NCI-H446 treated with DMSO at 0.1 percent for 48 hours (cell line): ENCODE measurements at regions not wholly inside any gene's neighbourhood (a gene's known extent, or its start where the extent isn't known, plus 50 kb on each side); places are given as distances from the start of the nearest gene placed in this dataset.

Source experiments
- DNase-seq: peaks from one replicate; lab custom pipeline; 2025; lab: John Stamatoyannopoulos, UW

DNA sequence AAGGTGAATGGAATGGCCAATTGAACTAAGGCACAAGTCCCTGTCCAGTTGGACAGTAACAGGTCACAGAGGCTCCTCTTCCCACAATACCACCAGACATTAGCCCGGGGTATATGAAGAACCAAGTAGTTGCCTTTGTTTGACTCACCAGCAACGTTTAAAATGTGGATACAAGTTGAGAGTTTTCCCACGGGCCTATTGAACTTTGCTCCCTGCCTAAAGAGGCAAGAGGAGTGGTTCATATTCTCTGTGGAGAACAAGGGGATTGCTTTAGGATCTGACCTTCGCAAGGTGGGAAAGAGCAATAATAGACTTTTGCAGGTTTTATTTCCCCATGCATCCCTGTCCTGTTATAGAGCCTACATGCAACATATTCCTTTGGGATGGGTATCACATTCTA lies 177.2 kb downstream of the POU4F1 start:
- no peak for DNase-seq

DNA sequence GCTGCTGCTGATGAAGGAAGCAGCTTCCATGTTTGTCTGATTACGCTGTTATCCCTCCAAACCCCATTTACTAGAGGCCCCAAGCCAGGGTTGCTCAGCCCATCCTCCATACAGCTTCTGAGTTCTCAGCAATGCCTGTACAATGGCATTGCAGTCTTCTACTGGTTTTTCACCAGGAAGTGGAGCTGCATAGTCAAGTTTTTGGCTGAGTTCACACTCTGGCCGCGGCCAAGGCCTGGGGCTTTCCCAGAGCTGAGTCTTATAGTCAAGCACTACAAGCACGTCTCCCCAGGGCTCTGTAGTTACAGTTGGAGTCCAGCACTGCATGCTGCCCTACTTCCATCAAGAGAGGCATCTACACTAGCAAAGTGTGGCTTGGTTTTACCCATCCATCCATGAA lies 182.5 kb downstream of the POU4F1 start:
- no peak for DNase-seq

DNA sequence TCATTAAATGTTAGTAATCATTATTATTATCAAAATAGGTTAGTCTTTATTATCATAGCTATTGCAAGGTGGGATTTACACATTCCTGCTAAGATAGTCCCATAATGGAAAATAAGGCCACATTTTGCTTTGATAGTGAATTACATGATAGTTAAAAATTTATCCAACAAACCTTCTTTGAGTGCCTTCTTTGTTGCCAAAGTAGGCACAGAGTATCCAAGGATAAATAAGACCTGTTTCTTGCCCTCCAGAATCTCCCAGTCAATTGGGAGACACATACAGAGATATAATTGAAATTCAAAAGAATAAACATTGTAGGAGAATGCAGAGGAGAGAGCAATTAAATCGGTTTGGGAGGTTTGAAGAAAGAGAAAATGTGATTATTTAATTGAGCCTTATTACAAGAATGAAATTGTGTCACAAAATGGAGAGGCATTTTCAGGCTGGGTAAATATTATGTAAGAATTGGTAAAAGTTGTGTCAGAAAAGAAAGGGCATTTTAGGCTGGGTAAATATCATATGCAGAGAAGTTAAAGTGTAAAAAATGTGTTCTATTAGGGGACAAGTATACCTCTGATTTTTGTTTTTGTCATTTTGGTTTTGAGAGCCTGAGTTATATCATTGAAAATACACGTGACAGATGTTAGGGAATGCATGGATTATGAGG lies 189.3 kb downstream of the POU4F1 start:
- no peak for DNase-seq

DNA sequence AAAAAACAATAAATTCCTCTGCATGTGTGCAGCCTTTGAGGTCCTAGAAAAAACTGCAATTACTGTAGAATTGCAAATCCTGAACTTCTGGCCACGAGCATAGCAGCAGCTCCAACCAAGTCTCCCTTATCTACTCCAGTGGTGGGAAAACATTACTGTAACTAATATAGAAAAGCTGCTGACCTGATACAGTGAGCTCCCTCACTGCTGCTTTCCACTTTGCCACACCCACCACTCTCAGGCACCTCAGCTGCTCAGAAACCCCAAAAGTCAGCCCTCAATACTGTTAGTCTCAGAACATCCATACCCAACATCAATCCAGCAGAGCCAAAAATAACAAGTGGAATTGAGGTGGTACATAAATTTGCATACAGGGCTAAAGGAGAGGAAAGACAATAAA lies 192.5 kb downstream of the POU4F1 start:
- no peak for DNase-seq

DNA sequence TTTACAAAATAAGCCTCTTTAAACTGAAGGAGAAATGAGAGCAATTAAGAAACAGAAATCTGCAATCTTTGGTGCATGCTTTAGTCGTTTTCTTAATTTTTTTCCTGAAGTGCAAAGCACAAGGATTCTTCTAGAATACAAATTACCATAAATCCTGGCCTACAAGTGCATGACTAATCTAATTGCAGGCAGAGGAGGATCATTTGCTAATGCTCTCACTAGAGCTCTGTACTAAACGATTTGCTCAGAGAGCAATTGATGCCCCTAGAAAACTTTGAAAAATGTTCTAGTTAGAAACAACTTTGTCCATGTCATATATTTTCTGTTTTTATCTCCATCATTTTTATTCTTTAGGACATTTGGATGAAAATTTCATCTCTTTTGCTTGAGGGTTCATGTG lies 193.2 kb downstream of the POU4F1 start:
- DNase-seq: no peak

DNA sequence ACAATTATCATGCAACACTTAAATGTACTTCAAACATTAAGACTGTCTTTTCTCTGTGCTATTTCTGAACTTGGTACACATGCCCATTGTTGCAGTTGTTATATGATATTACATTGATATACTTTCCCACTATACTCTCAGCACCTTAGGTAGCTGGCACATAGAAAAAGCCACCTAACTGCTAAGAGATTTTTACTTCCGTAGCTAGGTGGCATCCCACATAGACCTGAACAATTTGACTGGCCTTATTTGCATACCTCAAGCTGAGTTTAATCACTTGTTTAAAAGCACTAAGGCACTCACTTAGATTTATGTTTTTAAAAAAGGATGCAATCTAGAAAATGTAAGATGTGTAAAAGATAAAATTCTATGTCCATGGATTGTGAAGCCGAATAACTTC lies 194.2 kb downstream of the POU4F1 start:
- DNase-seq: no peak

DNA sequence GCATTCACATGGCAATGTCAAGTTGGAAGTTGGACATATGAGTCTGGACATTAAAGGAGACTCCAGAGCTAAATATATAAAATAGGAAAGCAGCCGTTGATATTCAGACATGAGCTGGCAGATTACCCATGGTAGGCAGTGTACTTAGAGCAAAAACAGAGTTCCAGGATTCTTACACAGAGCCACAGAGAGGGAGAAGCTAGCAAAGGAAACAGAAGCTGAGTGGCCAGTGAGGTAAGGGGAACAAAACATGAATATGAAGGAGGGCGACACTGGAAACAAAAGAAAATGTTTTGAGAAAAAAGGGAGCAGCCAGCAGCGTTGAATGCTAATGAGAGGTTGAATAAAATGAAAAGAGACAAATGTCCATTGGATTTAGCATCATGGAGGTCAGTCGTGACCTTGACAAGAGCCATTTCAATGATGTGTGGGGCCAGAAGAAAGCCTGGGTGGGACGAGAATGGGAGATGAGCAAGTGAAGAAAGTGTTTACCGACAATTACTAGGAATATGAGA lies 198.4 kb downstream of the POU4F1 start:
- DNase-seq: no peak

DNA sequence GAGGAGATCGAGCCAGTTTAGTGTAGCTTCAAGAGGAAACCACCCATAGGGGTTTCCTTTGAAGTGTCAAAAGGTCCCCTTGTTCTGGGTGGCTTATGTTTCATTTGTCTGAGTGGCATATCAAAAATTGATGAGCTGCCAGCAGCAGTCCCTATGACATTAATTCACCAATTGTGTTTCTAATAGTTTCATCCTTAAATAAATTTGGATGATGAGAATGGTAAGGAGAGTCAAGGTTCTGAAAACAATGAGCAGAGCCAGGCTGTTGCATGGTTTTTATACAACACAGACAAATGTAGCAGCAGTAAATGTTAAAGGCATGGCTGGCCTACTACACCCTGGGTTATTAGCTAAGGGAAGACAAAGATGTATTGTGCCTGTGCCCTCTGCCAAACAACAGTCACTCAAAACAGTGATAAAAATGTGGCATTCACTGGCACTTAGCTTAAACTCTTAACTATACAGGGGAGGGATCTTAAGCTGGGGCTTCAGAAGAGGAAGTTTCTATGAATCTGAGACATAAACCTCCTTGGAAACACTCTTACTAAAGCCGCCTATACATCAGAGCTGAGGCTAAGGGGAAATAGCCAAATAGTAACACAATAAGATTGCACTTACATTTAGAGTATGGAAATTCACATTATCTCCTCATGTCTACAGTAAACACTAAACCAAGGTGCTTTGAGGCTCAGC lies 200.5 kb downstream of the POU4F1 start:
- DNase-seq: no peak

DNA sequence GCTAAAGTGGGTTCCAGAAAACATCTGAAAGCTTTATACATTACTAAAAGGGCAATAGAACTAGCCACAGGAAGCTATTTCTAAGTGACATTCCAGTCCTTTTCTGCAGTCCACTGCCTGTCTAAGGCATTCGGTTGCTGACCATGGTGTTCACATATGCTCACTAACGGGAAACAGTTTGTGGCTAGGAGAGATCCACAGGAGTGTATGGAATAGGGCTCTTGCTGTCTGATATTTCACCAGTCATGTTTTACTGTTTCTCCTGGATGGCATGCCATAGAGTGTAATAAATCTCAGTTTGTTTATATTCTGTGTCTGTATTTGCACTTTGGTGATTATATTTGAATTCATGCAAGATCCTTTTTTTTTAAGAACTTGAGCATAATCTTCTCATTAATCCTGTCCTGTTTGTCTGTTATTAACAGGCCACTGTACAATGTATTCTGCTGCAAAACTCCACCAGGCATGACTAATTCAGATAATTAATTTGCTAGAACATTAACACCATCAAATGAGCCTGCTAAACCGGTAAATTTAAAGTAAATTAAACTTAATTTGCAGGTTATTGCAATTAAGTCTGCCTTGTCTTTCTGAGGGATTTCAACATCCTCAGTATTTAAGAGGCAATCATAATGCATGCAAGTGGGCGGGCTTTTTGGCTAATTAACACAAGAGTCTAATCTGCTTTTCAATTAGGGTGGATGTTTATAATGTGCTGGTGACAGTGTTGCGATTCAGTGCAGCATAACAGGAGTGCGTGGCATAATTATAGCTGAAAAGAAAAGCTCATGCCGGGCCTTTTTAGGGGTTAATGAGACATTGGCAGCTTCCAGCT lies 201.3 kb downstream of the POU4F1 start:
- DNase-seq: no peak

DNA sequence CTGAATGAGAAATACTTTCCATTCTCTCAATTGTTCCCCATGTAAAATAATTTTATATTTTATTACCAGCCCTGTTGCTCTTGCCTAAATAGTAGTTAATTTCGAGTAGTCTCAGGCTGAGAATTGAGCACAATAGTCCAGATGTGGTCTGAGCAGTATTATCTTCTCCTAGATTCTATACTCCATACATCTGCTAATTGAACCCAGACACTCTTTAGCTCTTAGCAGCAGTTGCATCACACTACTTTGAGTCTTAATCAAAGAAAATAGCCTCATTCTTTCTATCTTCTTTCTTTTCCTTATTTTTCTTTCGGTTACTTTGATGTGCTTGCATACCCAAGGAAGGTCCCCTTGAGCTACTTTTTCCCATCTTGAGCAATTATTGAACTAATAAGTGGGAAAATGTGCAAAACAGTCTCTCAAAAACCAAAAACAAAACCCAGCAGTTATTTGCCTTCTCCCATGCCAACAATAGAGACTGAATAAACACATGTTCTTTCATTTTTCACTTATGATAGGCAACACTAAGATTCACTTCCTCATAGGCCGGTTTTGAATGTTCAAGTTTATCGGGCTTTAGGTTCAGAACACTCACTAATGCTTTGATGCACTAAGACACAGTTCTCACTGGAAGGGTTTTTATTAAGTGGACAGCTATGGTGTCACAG lies 204.5 kb downstream of the POU4F1 start:
- no peak for DNase-seq

DNA sequence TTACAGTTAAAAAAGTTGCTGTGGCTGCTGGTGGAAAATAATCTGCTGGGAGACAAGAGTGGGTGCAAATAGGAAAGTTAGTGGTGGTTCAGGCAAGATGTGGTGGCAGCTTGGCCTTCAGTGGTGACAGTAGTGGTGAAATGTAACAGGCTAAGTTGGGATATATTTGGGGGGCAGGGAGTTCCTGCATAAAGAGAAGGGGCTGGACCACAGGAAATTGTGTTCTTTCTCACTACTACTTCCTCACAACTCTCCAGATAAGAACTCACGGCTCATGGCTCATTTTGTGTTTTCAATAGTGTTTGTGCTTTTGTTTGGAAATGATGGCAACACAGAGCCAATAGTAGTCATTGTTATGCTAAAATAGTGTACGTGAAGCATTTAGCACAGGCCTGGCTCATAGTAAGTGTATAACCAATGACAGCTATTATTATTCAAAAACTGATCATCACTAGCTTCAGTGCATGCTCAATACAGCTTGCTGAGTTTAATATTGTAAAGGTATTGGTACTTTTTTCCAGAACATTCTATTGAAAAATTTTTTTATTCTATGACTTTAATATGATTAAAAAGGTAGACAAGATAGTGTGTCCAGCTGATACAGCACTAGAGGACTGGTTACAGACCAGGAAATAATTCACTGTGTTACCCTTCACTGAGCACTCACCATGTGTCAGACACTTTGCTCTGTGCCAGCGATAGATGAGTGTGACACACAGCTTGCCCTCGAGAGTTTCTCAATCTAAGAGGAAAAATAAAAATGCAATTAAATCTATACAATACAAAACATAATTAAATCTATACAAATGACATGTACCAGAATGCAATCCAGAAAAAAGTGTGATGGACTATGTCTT lies 209.8 kb downstream of the POU4F1 start:
- DNase-seq: no peak

DNA sequence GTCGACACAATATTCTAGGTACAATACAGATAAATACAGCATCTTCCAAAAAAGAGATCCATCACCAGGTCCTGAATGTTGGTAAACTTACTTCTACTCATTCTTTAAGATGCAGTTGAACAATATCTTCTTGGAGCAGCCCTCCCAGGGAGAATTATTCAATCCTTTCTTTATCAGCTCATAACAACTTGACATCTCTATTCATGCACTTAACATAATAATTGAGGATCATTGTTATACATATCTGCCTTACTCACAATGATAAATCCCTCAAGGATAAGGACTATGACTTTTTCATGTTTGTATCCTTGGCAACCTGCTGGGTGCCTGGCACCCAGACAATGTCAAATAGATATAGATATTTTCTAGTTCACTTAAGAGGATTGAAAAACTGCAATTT lies 219.5 kb downstream of the POU4F1 start:
- no peak for DNase-seq

DNA sequence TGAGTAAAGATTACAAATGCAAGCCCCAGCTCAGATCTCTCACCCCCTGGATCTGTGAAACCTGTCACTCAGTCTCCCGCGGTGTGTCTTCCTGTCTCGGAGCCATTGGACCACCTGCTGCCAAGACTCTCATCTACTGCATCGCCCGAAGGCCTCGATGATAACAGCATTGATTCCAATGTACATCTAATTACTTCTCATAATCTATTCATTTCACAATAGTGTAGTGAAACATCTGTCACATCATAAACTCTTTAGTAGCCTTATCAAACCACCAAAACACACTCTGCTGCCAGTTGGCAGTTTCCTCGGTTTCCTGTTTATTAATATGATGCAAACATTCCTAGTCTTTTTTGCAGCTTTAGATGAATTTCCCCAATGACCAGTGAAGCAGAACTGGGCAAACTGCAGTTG lies 220.3 kb downstream of the POU4F1 start:
- peak; percentile 58 for DNase-seq

DNA sequence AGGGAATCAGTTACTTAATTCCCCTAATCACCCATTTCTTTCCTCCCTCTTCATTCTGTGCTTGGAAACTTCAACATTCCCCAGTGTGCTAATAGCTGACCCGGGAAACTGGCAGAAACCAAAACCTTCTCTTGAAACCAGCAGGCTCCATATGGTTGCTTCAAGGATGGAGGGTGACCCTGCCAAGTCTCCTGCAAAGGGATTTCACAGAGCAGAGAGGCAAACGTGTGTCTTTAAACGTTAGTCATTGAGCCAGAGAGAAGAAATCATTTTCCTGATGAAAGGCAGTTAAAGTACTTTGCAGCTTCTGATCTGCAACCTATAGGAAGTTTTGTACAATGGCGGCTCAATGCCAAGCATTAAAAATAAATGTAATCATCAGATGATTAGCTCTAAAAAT lies 220.9 kb downstream of the POU4F1 start:
- peak; percentile 68 for DNase-seq

DNA sequence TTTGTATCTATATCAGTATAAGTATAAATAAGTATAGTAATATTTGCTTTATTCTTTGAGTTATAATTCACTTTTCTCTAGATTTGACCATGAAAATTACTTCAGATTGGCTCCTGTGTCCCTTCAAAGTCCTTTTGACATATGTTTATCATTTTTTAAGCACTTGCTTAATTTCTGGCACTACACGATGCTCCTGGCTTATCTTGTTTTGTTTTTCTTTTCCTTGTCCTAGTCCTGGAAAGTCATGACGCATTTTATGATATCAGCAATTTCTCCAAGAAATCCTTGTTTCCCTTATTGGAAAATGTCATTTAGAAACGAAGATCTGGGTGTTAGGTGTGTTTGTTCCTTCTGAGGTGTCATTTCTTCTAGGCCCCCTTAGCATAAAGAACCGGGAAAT lies 226.5 kb downstream of the POU4F1 start:
- no peak for DNase-seq

DNA sequence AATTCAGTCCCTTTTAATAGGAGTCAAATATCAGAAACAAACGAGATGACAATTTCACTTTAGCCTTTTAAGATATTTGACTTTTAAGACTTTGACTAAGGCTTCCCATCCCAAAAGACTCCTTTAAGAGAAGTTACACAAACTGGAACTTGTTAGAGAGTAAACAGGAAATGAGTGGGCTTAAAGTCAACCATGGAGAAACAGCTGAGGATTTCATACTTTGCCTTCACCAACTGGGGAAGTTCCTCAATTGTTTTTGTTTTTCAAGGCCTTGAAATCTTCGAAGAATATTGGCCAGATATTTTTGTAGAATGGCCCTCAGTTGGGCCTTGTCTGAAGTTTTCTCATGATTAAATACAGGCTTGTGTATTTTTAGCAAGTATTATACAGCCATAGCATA lies 227.3 kb downstream of the POU4F1 start:
- DNase-seq: no peak

DNA sequence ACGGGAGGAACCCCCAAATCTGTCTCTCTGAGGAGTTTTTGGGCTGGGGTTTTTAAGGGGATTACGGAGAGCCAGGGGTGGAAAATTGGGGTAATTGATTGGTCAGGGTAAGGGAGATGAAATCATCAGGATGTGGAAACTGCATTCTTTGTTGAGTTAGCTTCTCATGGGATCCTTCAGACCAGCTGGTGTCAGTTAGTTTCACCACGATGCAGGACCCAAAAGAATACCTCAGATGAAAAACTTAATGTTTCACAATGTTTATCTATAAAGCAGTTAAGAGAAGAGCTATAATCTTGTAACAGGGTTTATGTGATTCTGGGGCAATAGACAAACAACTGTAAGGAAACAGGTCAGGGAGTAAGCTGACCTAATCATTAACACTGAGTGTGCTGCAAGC lies 230.8 kb downstream of the POU4F1 start:
- no peak for DNase-seq

DNA sequence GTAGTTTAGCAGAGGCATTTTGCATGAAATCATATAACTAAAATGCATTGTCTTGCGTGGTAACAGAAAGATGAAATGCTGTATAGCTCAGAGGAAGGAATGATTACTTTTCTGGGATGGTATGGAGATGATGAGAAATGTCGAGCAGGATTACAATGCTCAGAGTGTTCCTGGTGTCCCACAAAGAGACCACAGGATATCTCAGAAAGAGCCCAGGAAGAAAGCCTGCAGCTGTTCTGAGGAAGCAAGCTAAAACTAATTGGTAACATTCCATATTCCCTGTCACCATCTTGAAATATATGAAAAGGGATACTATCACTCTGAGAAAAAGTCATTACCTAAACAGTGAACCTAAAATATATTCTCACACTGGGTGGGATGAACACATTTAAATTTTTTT lies 233.1 kb downstream of the POU4F1 start:
- DNase-seq: no peak

DNA sequence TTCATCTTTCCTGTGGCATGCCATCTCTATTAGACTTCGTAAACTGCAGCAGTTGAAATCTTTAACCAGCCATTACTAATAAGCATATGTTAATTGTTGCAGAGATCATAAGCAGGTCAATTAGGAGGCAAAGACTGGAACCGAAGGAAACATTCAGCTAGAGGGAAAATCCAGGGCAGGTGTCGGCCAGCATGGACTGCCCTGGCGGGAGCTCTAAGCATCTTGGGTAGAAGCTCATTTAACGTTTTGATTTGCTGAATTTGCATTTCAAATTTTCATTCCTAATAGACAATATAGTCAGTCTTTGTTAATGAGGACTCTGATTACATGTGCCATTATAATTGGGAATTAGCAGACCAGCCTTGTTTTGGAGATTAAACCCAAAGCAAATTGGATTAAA lies 238.6 kb downstream of the POU4F1 start:
- no peak for DNase-seq

DNA sequence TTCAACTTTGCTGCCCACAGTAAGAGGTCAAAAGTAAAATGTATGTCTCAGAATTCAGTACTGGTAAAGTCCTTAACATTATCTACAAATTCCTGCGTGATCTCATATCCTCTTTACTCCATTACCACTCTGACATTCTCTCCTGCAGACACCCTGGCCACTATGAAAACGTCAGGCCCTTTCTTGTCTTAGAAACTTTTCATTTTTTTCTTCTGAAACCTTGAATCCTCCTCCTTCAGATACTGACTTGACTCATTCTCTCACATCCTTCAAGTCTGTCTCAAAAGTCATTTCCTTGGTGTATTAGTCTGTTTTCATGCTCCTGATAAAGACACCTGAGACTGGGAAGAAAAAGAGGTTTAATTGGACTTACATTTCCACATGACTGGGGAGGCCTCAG lies 262.3 kb downstream of the POU4F1 start:
- DNase-seq: no peak

DNA sequence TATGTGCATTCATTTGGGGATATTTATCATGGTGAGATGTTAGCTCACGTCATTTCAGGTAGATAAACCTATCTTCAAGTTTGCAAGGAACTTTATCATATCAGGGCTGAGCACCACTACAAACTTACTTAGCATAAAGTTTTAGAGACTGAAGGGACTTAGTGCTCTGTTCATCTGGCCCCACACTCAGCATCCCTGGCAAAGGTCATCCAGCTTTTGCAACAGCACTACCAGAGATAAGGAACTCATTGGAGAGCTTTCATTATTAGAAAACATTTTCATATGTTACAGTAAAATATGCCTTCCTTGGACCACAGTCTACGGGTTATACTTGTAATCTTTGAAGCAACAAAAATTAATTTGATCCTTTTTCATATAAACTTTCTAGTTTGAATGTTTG lies 263.4 kb downstream of the POU4F1 start:
- no peak for DNase-seq
